ENCODE measurements at regions not wholly inside any gene's neighbourhood (a gene's known extent, or its start where the extent isn't known, plus 50 kb on each side); places are given as distances from the start of the nearest gene placed in this dataset.

GRCh38 chr12:75937486-75937885, 94.1 kb downstream of the PHLDA1 start:
- intact Hi-C loops (cut with micrococcal nuclease) = loop anchor here (5.0 kb wide), 1 partner anchor 95 kb away; the partner anchor contains the start of gene PHLDA1
- POLR2A ChIA-PET = no interaction called here

More at GRCh38 chr12:75937486-75937885, 94.1 kb downstream of the PHLDA1 start:
- CTCF ChIA-PET (ENCODE audit: low intra/inter-chr PET ratio) = no interaction called here
- FAIRE-seq (no peak), ATAC-seq (no peak), DNase-seq (ENCODE audit: extremely low read depth in 1 of 4, low spot score in 3 of 4) (no peak)
- H3K9me3 ChIP-seq (replicated peaks; ENCODE audit: control insufficient read depth, insufficient read depth, low read depth, low read length) = no peaks in the 10 kb centered on the region
- H3K4me2 ChIP-seq (ENCODE audit: insufficient read depth, low read length) = no peak overlapping the region
- H3K36me3 ChIP-seq (ENCODE audit: control insufficient read depth, insufficient read depth, low read length) = no peaks in the 10 kb centered on the region
- no peak overlapping the region for H2AFZ ChIP-seq (ENCODE audit: low read depth, low read length)
- in situ Hi-C loops (cut with MboI) = no loop called here
- H4K20me1 ChIP-seq (replicated peaks; ENCODE audit: control insufficient read depth, insufficient read depth, low read length) = no peaks in the 10 kb centered on the region
- TF ChIP-seq, protein P1, sequence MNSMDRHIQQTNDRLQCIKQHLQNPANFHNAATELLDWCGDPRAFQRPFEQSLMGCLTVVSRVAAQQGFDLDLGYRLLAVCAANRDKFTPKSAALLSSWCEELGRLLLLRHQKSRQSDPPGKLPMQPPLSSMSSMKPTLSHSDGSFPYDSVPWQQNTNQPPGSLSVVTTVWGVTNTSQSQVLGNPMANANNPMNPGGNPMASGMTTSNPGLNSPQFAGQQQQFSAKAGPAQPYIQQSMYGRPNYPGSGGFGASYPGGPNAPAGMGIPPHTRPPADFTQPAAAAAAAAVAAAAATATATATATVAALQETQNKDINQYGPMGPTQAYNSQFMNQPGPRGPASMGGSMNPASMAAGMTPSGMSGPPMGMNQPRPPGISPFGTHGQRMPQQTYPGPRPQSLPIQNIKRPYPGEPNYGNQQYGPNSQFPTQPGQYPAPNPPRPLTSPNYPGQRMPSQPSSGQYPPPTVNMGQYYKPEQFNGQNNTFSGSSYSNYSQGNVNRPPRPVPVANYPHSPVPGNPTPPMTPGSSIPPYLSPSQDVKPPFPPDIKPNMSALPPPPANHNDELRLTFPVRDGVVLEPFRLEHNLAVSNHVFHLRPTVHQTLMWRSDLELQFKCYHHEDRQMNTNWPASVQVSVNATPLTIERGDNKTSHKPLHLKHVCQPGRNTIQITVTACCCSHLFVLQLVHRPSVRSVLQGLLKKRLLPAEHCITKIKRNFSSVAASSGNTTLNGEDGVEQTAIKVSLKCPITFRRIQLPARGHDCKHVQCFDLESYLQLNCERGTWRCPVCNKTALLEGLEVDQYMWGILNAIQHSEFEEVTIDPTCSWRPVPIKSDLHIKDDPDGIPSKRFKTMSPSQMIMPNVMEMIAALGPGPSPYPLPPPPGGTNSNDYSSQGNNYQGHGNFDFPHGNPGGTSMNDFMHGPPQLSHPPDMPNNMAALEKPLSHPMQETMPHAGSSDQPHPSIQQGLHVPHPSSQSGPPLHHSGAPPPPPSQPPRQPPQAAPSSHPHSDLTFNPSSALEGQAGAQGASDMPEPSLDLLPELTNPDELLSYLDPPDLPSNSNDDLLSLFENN (IDR thresholded peaks at IDR 0.05; ENCODE audit: low read depth in 2 of 2, low read length in 2 of 2) = no peak
- no peak for TF ChIP-seq FOXO4 (CRISPR knock-in tag; IDR thresholded peaks at IDR 0.05)
- TF ChIP-seq, protein P2, sequence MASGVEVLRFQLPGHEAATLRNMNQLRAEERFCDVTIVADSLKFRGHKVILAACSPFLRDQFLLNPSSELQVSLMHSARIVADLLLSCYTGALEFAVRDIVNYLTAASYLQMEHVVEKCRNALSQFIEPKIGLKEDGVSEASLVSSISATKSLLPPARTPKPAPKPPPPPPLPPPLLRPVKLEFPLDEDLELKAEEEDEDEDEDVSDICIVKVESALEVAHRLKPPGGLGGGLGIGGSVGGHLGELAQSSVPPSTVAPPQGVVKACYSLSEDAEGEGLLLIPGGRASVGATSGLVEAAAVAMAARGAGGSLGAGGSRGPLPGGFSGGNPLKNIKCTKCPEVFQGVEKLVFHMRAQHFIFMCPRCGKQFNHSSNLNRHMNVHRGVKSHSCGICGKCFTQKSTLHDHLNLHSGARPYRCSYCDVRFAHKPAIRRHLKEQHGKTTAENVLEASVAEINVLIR (CRISPR knock-in tag; IDR thresholded peaks at IDR 0.05) = no peak
- no peak for TF ChIP-seq ZNF717 (CRISPR knock-in tag; IDR thresholded peaks at IDR 0.05)
- no peak for TF ChIP-seq JUNB (CRISPR knock-in tag; conservative IDR thresholded peaks at IDR 0.05)
- no peak for TF ChIP-seq RCOR1 (IDR thresholded peaks at IDR 0.05; ENCODE audit: borderline replicate concordance in 1 of 2, low read depth in 2 of 2, low read length in 2 of 2)
- TF ChIP-seq BCL6 (CRISPR knock-in tag; IDR thresholded peaks at IDR 0.05) = no peak
- TF ChIP-seq KLF16 (IDR thresholded peaks at IDR 0.05) = no peak
- no peak for TF ChIP-seq NFE2L1 (tag; IDR thresholded peaks at IDR 0.05; ENCODE audit: borderline replicate concordance, low read depth)
- TF ChIP-seq PTBP1 (IDR thresholded peaks at IDR 0.05; ENCODE audit: low read depth, low read length) = no peak
- TF ChIP-seq ZNF174 (CRISPR knock-in tag; IDR thresholded peaks at IDR 0.05) = no peak
- BruUV-seq (replicated peaks) = no TSS peak
- H3K4me3 ChIP-seq = no peak overlapping the region
- 10% methylated on average over 1 of the region's 1 CpG for WGBS (ENCODE audit: insufficient coverage, low coverage, missing lambda C conversion rate)
- peaks cover 8 to 54% of the 10 kb centered on the region in 2 experiments; a peak in 4 of 5 replicates for H3K4me1 ChIP-seq (replicated peaks in 1 of 2; ENCODE audit: control insufficient read depth in 2 of 2, insufficient read depth in 2 of 2, low read length in 2 of 2)
- H3K27ac ChIP-seq (ENCODE audit: extremely low read depth, low read depth, low read length) = no peak overlapping the region
- H3K9ac ChIP-seq (ENCODE audit: insufficient read depth in 1 of 2, low read depth in 2 of 2, low read length in 2 of 2) = no peak overlapping the region
- no peaks in the 10 kb centered on the region for H3K79me2 ChIP-seq (ENCODE audit: control insufficient read depth, insufficient read depth, low read length)
- no peaks in the 10 kb centered on the region for H3K9me1 ChIP-seq (ENCODE audit: control insufficient read depth, insufficient read depth, low read length)
- no peaks in the 10 kb centered on the region for H3K27me3 ChIP-seq (ENCODE audit: control insufficient read depth in 2 of 2, insufficient read depth in 2 of 2, low read length in 2 of 2)
